Peyer's patch (tissue), 4 donors: ENCODE measurements at regions not wholly inside any gene's neighbourhood (a gene's known extent, or its start where the extent isn't known, plus 50 kb on each side); places are given as distances from the start of the nearest gene placed in this dataset.

Experiments used
- DNase-seq, 3 donors: peaks; one replicate each; pipeline ENCODE4 v3.0.0-alpha.2; 2017 to 2019
- H3K27ac ChIP-seq, 4 donors: fragments of 200-600 bp; sonication (generic); one replicate each; pipeline ENCODE4 v1.5.1; 2016 to 2019
- H3K27me3 ChIP-seq, 2 donors: fragments of 200-600 bp; sonication (generic); one replicate each; pipeline ENCODE4 v1.5.1; 2019
- H3K36me3 ChIP-seq, 3 donors: fragments of 200-600 bp; sonication (generic); one replicate each; pipeline ENCODE4 v1.5.1; 2016 to 2019
- H3K4me1 ChIP-seq, 4 donors: fragments of 200-600 bp; sonication (generic); one replicate each; pipeline ENCODE4 v1.5.1; 2016 to 2019
- H3K4me3 ChIP-seq, 4 donors: fragments of 200-600 bp; sonication (generic); 1 replicate in 3 of 4; 2 replicates in 1 of 4; pipeline ENCODE4 v1.5.1; 2016 to 2019; ENCODE audit warnings: mild to moderate bottlenecking in 1 of 4
- H3K9me3 ChIP-seq, 4 donors: fragments of 200-600 bp; sonication (generic); one replicate each; pipeline ENCODE4 v1.5.1; 2016 to 2019; ENCODE audit warnings: mild to moderate bottlenecking in 1 of 4
- POLR2A ChIP-seq, 2 donors: fragments of 450-650 bp; IDR thresholded peaks; one replicate each; pipeline ENCODE4 v1.5.1; 2017; ENCODE audit warnings: antibody characterized with exemption in 2 of 2, mild to moderate bottlenecking in 2 of 2, moderate library complexity in 2 of 2
- TF ChIP-seq, protein P1 (sequence below), 6 experiments: fragments of 450-650 bp in 4 of 6; fragments of 200-600 bp in 2 of 6; sonication (generic) in 1 of 6; IDR thresholded peaks; one replicate each; pipeline ENCODE4 v1.5.1; 2017 to 2019; ENCODE audit warnings: antibody characterized with exemption in 6 of 6, mild to moderate bottlenecking in 3 of 6, moderate library complexity in 1 of 6

DNA sequence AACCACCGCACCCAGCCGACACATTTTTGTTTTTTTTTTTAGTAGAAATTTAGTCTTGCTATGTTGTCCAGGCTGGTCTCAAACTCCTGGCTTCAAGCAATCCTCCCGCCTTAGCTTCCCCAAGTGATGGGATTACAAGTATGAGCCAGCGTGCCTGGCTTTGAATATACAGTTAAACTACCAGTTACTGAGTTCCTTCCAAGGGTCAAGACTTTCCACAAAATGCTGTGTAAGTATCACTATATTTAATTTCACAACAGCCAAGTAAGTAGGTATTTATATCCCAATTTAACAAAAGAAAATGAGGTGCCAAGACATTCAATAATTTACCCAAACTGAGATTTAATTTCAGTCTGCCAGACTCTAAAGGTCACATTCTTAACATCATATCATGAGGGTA, 181.3 kb upstream of the TMC3 start:
- H3K27me3 ChIP-seq = no peaks in the 10 kb centered on the region
- no peaks in the 10 kb centered on the region for H3K4me1 ChIP-seq
- H3K4me3 ChIP-seq = no peak overlapping the region
- no peaks in the 10 kb centered on the region for H3K9me3 ChIP-seq
- TF ChIP-seq, protein P1, sequence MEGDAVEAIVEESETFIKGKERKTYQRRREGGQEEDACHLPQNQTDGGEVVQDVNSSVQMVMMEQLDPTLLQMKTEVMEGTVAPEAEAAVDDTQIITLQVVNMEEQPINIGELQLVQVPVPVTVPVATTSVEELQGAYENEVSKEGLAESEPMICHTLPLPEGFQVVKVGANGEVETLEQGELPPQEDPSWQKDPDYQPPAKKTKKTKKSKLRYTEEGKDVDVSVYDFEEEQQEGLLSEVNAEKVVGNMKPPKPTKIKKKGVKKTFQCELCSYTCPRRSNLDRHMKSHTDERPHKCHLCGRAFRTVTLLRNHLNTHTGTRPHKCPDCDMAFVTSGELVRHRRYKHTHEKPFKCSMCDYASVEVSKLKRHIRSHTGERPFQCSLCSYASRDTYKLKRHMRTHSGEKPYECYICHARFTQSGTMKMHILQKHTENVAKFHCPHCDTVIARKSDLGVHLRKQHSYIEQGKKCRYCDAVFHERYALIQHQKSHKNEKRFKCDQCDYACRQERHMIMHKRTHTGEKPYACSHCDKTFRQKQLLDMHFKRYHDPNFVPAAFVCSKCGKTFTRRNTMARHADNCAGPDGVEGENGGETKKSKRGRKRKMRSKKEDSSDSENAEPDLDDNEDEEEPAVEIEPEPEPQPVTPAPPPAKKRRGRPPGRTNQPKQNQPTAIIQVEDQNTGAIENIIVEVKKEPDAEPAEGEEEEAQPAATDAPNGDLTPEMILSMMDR (IDR thresholded peaks at IDR 0.05) = no peak
- no peak for TF ChIP-seq POLR2A (IDR thresholded peaks at IDR 0.05)
- no peak for DNase-seq
- no peak overlapping the region for H3K27ac ChIP-seq
- no peaks in the 10 kb centered on the region for H3K36me3 ChIP-seq

DNA sequence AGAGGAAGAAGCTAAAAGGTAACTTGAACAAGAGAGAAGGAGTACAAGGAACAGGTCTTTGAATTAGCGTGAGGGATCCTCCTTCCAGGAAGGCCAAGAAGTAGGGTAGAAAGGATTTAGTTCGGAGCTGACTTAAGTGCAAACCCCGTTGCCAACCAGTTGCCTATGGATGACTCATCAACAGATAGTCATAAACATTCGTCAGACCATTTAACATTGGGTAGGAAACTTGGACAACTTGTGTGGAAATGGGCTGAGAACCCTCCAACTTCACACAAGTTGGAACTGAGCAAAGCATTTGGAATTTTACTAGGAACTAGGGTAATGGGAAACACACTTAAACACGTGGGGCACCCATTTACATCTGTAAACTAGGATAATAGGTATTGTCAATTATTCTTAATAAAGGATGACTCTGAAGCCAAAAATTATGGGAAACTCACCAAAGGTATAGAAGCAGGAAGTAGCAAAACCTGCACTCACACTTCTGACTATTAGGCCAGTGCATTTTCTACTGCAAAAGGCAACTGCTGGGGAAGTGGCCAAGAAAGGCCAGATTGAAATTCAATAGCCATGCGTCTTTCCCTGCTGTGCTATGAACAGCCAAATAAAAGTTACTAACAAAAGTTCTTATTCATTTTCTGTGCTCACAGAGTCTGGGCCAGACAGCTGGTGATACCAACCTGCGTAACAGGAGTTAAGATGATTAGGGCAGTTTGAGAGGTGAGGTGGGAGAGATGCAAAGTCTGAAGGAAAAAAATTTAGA, 174.5 kb upstream of the TMC3 start:
- H3K4me1 ChIP-seq = no peaks in the 10 kb centered on the region
- DNase-seq = no peak
- TF ChIP-seq, protein P1 (IDR thresholded peaks at IDR 0.05) = no peak
- TF ChIP-seq POLR2A (IDR thresholded peaks at IDR 0.05) = no peak
- no peaks in the 10 kb centered on the region for H3K36me3 ChIP-seq
- no peaks in the 10 kb centered on the region for H3K9me3 ChIP-seq
- H3K4me3 ChIP-seq = no peak overlapping the region
- H3K27me3 ChIP-seq = no peaks in the 10 kb centered on the region
- no peak overlapping the region for H3K27ac ChIP-seq

DNA sequence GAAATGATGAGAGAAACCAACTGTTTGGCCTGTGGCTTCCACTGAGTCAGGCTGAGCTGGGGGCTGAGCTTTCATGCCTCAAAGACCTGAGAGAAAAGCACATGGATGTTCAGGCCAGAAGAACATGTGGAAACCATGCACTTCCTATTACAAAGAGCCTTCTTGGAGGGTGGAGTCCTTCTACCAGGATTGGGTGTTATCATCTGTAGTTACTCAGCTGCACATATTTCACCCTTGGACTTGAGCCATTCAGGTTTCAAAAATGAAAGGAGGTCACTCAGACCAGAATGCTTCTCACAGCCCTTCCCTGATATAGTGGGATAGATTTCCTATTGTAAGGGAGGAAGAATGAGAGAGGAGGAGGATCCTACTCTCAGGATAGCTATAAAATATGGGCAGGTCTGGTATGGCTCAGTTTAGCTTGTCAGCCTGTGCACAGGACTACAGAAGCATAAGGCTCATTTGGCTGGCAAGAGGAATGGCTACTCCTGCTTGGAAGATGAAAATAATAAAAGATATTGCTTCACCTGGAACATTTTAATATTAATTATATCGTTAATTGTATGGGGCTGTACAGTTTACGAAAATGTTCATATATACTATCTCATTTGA, 173.6 kb upstream of the TMC3 start:
- DNase-seq = no peak
- H3K36me3 ChIP-seq = no peaks in the 10 kb centered on the region
- H3K27me3 ChIP-seq = no peaks in the 10 kb centered on the region
- no peak for TF ChIP-seq POLR2A (IDR thresholded peaks at IDR 0.05)
- TF ChIP-seq, protein P1 (IDR thresholded peaks at IDR 0.05) = no peak
- H3K9me3 ChIP-seq = no peaks in the 10 kb centered on the region
- H3K4me3 ChIP-seq = no peak overlapping the region
- no peaks in the 10 kb centered on the region for H3K4me1 ChIP-seq
- H3K27ac ChIP-seq = no peak overlapping the region

DNA sequence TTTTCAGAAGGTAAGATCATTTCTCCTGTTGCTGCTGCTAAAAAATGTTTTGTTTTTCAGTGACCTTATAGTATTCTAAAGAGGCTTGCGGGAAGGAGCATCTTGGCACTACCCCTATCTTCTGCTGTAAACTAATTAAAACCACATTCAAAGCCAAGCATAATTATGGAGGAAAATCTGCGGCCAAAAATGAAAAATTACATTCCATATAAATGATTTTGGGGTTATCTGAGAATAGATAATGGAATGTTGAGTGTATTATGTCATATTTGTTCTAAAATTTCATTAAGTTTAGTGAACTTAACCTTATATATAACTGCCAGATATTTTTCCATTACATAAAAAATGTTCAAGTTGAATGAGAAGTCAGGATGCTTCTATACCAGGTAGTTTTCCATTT, 170.4 kb upstream of the TMC3 start:
- H3K9me3 ChIP-seq = no peaks in the 10 kb centered on the region
- TF ChIP-seq POLR2A (IDR thresholded peaks at IDR 0.05) = no peak
- TF ChIP-seq, protein P1 (IDR thresholded peaks at IDR 0.05) = no peak
- H3K4me1 ChIP-seq = no peaks in the 10 kb centered on the region

DNA sequence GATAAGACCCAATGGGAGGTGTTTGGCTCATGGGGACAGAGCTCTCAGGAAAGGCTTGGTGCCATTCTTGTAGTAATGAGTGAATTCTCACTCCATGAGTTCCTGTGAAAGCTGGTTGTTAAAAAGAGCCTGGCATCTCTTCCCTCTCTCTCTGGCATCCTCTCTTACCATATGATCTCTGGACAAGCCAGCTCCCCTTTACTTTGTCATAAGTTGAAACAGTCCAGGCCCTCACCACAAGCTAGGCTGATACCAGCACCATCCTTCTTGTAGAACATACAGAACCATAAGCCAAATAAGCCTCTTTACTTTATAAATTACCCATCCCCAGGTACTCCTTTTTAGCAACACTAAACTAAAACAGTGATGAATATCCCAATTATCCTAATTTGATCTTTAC, 166.9 kb upstream of the TMC3 start:
- Histone ChIP-seq H3K27ac (no peak overlapping the region), H3K9me3 (no peaks in the 10 kb centered on the region), H3K36me3 (no peaks in the 10 kb centered on the region), H3K4me3 (no peak overlapping the region), H3K27me3 (no peaks in the 10 kb centered on the region), H3K4me1 (no peaks in the 10 kb centered on the region)
- DNase-seq = no peak
- TF ChIP-seq, protein P1 (IDR thresholded peaks at IDR 0.05) = no peak
- no peak for TF ChIP-seq POLR2A (IDR thresholded peaks at IDR 0.05)

More for the DNA sequence above, 170.4 kb upstream of the TMC3 start:
- H3K27ac ChIP-seq = no peak overlapping the region
- no peak overlapping the region for H3K4me3 ChIP-seq
- H3K27me3 ChIP-seq = no peaks in the 10 kb centered on the region
- DNase-seq = no peak
- H3K36me3 ChIP-seq = no peaks in the 10 kb centered on the region
